IPS-18c (cell line): ENCODE measurements at regions not wholly inside any gene's neighbourhood (a gene's known extent, or its start where the extent isn't known, plus 50 kb on each side); places are given as distances from the start of the nearest gene placed in this dataset.
"Not testable (repeated sequence)": the region's sequence is repeated elsewhere in the genome, so short reads cannot be mapped to it uniquely, and the experiment has no call there.

ENCODE experiments used
- H3K4me3 ChIP-seq: 2 replicates; pipeline ENCODE4 v1.7.0; 2013; ENCODE audit warnings: low read depth, mild to moderate bottlenecking, low read length, moderate library complexity; ENCODE audit not compliant: insufficient read depth
- H3K9me3 ChIP-seq: one replicate; pipeline ENCODE4 v1.6.1; 2013; ENCODE audit warnings: mild to moderate bottlenecking, low read length, moderate library complexity; ENCODE audit not compliant: control insufficient read depth, insufficient read depth

- Histone ChIP-seq H3K4me3 (no peak overlapping the region), H3K9me3 (no peaks in the 10 kb centered on the region)
Observed at GRCh38 chr21:31609081-31609480, 50.4 kb upstream of the SOD1 start.

GRCh38 chr21:31607791-31608190 is 51.7 kb upstream of the SOD1 start:
- H3K9me3 ChIP-seq, result no peaks in the 10 kb centered on the region
- no peak overlapping the region for H3K4me3 ChIP-seq

GRCh38 chr21:31606081-31606874 is 53.2 kb upstream of the SOD1 start:
- no peak overlapping the region for H3K4me3 ChIP-seq
- H3K9me3 ChIP-seq, result no peaks in the 10 kb centered on the region

- Histone ChIP-seq H3K4me3 (no peak overlapping the region), H3K9me3 (no peaks in the 10 kb centered on the region)
Observed at GRCh38 chr21:31604591-31605190, 54.8 kb upstream of the SOD1 start.

- no peak overlapping the region for H3K4me3 ChIP-seq
- no peaks in the 10 kb centered on the region for H3K9me3 ChIP-seq
Observed at GRCh38 chr21:31599563-31599962, 59.9 kb upstream of the SOD1 start.

GRCh38 chr21:31599013-31599412 is 60.5 kb upstream of the SOD1 start:
- no peak overlapping the region for H3K4me3 ChIP-seq
- H3K9me3 ChIP-seq, result no peaks in the 10 kb centered on the region

GRCh38 chr21:31597683-31598082 is 61.8 kb upstream of the SOD1 start:
- H3K9me3 ChIP-seq, result no peaks in the 10 kb centered on the region
- H3K4me3 ChIP-seq, result no peak overlapping the region

GRCh38 chr21:31596055-31596454 is 63.4 kb upstream of the SOD1 start:
- H3K9me3 ChIP-seq, result no peaks in the 10 kb centered on the region
- no peak overlapping the region for H3K4me3 ChIP-seq

GRCh38 chr21:31594726-31595125 is 64.8 kb upstream of the SOD1 start:
- Histone ChIP-seq H3K4me3 (no peak overlapping the region), H3K9me3 (no peaks in the 10 kb centered on the region)

GRCh38 chr21:31594279-31594678 is 65.2 kb upstream of the SOD1 start:
- H3K4me3 ChIP-seq, result no peak overlapping the region

GRCh38 chr21:31592963-31593560 is 66.4 kb upstream of the SOD1 start:
- Histone ChIP-seq H3K9me3 (no peaks in the 10 kb centered on the region), H3K4me3 (no peak overlapping the region)

More at GRCh38 chr21:31594279-31594678, 65.2 kb upstream of the SOD1 start:
- no peaks in the 10 kb centered on the region for H3K9me3 ChIP-seq

- no peak overlapping the region for H3K4me3 ChIP-seq
- no peaks in the 10 kb centered on the region for H3K9me3 ChIP-seq
Observed at GRCh38 chr21:31592516-31592915, 67.0 kb upstream of the SOD1 start.

GRCh38 chr21:31589820-31590219 is 69.7 kb upstream of the SOD1 start:
- Histone ChIP-seq H3K9me3 (no peaks in the 10 kb centered on the region), H3K4me3 (no peak overlapping the region)

GRCh38 chr21:31586118-31586517 is 73.4 kb upstream of the SOD1 start:
- Histone ChIP-seq H3K9me3 (no peaks in the 10 kb centered on the region), H3K4me3 (no peak overlapping the region)

- not testable (repeated sequence) for H3K4me3 ChIP-seq, H3K9me3 ChIP-seq
Observed at GRCh38 chr21:31583937-31584336, 75.6 kb upstream of the SOD1 start.

GRCh38 chr21:31583498-31583897 is 76.0 kb upstream of the SOD1 start:
- H3K9me3 ChIP-seq, result no peaks in the 10 kb centered on the region
- H3K4me3 ChIP-seq, result no peak overlapping the region

- no peaks in the 10 kb centered on the region for H3K9me3 ChIP-seq
- no peak overlapping the region for H3K4me3 ChIP-seq
Observed at GRCh38 chr21:31580866-31581276, 78.6 kb upstream of the SOD1 start.

GRCh38 chr21:31577271-31577670 is 82.2 kb upstream of the SOD1 start:
- Histone ChIP-seq H3K9me3 (no peaks in the 10 kb centered on the region), H3K4me3 (no peak overlapping the region)
